ENCODE measurements at regions not wholly inside any gene's neighbourhood (a gene's known extent, or its start where the extent isn't known, plus 50 kb on each side); places are given as distances from the start of the nearest gene placed in this dataset.
"Not testable (repeated sequence)": the region's sequence is repeated elsewhere in the genome, so short reads cannot be mapped to it uniquely, and the experiment has no call there.

DNA sequence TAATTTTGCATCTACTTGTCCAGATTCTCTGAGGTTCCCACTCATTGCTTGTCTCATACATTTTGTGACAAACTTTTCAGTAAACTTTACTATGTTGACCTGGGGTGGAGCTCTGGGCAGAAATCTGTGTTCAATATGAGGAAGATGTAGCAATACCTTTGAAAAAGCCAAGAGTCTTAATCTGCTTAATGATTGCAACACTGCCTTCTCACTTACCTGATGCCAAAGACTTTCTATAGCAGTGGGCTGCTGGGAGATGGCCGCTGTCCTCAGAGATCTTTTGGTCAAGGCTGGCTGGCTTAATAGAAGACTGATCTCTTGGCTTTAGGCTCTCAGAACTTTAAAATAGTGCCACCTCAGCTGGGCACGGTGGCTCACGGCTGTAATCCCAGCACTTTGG lies 70.1 kb upstream of the RBM24 start:
- Histone ChIP-seq H3K4me3 (no peak overlapping the region), H3K4me1 (peaks cover 0 to 17% (median 0%) of the 10 kb centered on the region in 3 donors), H3K27me3 (no peaks in the 10 kb centered on the region), H3K9me3 (peaks cover 0 to 10% (median 7%) of the 10 kb centered on the region in 3 donors), H3K27ac (no peak overlapping the region), H3K36me3 (no peaks in the 10 kb centered on the region)
- intact Hi-C loops (cut with DNase I), result no loop called here
- TF ChIP-seq, protein P1, sequence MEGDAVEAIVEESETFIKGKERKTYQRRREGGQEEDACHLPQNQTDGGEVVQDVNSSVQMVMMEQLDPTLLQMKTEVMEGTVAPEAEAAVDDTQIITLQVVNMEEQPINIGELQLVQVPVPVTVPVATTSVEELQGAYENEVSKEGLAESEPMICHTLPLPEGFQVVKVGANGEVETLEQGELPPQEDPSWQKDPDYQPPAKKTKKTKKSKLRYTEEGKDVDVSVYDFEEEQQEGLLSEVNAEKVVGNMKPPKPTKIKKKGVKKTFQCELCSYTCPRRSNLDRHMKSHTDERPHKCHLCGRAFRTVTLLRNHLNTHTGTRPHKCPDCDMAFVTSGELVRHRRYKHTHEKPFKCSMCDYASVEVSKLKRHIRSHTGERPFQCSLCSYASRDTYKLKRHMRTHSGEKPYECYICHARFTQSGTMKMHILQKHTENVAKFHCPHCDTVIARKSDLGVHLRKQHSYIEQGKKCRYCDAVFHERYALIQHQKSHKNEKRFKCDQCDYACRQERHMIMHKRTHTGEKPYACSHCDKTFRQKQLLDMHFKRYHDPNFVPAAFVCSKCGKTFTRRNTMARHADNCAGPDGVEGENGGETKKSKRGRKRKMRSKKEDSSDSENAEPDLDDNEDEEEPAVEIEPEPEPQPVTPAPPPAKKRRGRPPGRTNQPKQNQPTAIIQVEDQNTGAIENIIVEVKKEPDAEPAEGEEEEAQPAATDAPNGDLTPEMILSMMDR (IDR thresholded peaks at IDR 0.05), result no peak
- no peak for TF ChIP-seq POLR2A (IDR thresholded peaks at IDR 0.05)
- no peak for DNase-seq
- WGBS, 2 donors, result 100% methylated on average over 1 to 2 of the region's 3 CpGs

DNA sequence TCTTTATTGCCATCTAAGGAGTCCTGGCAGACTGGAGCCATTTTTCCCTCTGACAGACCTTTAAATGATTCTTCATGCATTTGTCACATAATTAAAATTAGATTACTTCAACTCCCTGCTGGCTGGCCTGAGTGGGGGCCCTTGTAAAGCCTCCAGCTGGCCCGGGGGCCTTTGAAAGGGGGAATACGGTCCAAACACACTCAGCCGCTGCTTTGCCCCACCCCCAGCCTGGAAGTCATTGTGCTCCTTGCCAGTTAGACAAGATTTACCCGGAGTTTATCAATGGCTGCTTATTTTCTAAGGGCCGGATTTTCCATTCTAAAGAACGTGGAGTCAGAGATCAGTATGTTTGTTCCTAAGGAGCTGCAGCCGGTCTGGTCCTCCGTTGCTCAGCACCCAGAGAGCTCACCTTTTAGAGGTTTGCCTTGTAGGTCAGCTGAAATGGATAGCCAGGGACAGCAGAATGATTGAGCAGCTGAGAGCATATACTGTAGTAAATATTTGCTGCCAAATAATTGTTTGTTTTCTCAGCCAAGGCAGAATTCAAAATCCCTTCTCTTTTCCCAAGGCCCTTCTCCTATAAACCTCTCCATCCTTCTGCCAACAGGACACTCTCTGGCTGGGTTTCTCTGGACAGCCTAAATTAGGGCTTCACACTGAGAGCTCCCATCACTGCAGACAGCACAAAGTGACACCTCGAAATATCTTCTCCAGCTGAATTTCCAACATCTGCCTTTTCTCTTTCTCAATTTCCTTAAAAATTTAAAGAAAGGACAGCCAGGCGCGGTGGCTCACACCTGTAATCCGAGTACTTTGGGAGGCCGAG lies 68.4 kb upstream of the RBM24 start:
- no peak overlapping the region for H3K4me3 ChIP-seq
- H3K4me1 ChIP-seq, result peaks cover 0 to 17% (median 0%) of the 10 kb centered on the region in 3 donors
- H3K27ac ChIP-seq, result peak overlapping the region in 3 of 4 donors; percentile 19 to 58 (median 33)
- DNase-seq, result no peak
- no peaks in the 10 kb centered on the region for H3K36me3 ChIP-seq
- no peak for TF ChIP-seq POLR2A (IDR thresholded peaks at IDR 0.05)
- TF ChIP-seq, protein P1 (IDR thresholded peaks at IDR 0.05), result no peak
- no peaks in the 10 kb centered on the region for H3K27me3 ChIP-seq
- H3K9me3 ChIP-seq, result no peaks in the 10 kb centered on the region
- intact Hi-C loops (cut with DNase I), result no loop called here
- 42 to 43% methylated on average over 11 to 12 of the region's 13 CpGs for WGBS, 2 donors

DNA sequence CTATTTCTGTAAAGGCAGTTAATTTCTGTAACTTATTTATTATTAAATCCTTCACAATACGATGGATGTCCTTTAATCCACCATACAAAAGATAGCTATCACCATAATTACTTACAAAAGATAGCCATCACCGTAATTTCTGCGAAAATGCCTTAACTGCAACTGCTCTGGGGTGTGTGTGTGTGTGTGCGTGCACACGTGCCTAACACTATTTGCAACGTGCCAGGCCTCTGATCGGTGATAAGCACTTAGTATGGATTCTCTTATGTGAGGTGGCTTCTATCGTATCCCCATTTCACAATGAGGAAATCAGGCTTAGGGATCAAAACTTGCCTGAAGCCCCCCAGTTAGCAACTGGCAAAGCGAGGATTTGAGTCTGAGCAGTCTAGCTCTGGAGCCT lies 67.1 kb upstream of the RBM24 start:
- peaks cover 0 to 17% (median 0%) of the 10 kb centered on the region in 3 donors for H3K4me1 ChIP-seq
- intact Hi-C loops (cut with DNase I), result no loop called here
- WGBS, 2 donors, result 79 to 87% methylated on average over 9 of the region's 9 CpGs
- H3K27ac ChIP-seq, result no peak overlapping the region
- no peaks in the 10 kb centered on the region for H3K27me3 ChIP-seq
- no peaks in the 10 kb centered on the region for H3K36me3 ChIP-seq
- no peak for DNase-seq
- H3K9me3 ChIP-seq, result no peaks in the 10 kb centered on the region
- TF ChIP-seq, protein P1 (IDR thresholded peaks at IDR 0.05), result no peak
- TF ChIP-seq POLR2A (IDR thresholded peaks at IDR 0.05), result no peak
- no peak overlapping the region for H3K4me3 ChIP-seq

DNA sequence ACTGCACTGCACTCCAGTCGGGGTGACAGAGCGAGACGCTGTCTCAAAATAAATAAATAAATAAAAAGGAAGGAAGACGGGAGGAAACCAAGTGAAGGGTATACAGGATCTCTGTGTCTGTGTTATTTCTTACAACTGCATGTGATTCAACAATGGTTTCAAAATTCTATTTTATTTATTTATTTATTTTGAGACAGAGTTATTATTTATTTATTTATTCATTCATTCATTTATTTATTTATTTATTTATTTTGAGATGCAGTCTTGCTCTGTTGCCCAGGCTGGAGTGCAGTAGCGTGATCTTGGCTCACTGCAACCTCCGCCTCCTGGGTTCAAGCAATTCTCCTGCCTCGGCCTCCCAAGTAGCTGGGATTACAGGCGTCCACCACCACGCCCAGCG lies 64.2 kb upstream of the RBM24 start:
- intact Hi-C loops (cut with DNase I); H3K9me3 ChIP-seq; H3K4me3 ChIP-seq; DNase-seq; H3K27ac ChIP-seq; H3K36me3 ChIP-seq; H3K27me3 ChIP-seq: not testable (repeated sequence)
- peaks cover 0 to 12% (median 0%) of the 10 kb centered on the region in 3 donors for H3K4me1 ChIP-seq
- WGBS, 2 donors, result 93 to 96% methylated on average over 10 of the region's 10 CpGs

DNA sequence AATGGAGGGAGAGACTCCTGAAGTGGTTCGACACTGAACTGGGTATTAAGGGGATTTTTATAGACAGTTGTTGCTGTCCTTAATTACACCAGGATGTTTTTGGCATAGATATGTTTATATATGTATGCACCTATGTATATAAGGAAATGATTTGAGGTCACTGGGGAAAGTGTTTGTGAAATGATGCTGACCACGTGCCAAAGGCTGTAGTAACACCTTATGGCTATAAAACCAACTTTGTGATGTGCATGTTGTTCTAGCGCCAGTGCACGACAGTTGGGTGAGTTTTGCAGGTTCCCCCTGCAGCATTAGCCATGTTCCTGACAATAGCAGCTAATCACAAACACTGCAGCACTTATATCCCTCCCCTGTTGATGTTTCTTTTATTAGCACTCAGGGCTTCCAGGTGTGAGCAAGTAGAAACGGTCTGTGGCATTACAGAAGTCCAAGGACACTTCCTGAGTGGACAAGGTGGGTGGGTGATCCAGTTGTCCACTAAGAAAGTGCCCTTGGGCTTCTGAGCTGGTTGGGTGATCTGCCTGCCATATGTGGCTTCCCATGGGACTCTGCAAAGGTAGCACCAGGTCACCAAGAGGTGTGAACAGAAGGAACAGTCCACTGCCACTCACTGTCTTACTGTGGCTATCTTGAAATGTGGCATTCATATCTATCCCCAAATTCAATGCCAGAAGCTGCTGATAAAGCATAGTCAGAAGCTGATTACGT lies 63.0 kb upstream of the RBM24 start:
- H3K4me3 ChIP-seq, result no peak overlapping the region
- H3K4me1 ChIP-seq, result no peaks in the 10 kb centered on the region
- no peak for DNase-seq
- no peak overlapping the region for H3K27ac ChIP-seq
- 73 to 74% methylated on average over 6 of the region's 6 CpGs for WGBS, 2 donors
- TF ChIP-seq, protein P1 (IDR thresholded peaks at IDR 0.05), result no peak
- TF ChIP-seq POLR2A (IDR thresholded peaks at IDR 0.05), result no peak
- H3K9me3 ChIP-seq, result no peaks in the 10 kb centered on the region
- intact Hi-C loops (cut with DNase I), result no loop called here
- no peaks in the 10 kb centered on the region for H3K27me3 ChIP-seq
- H3K36me3 ChIP-seq, result no peaks in the 10 kb centered on the region
